HG02884 (cell line): ENCODE measurements at regions not wholly inside any gene's neighbourhood (a gene's known extent, or its start where the extent isn't known, plus 50 kb on each side); places are given as distances from the start of the nearest gene placed in this dataset.

ENCODE experiments used
- ATAC-seq: cut with Tn5 transposase; IDR thresholded peaks from one replicate; pipeline ENCODE4 v1.9.1; 2021; ENCODE audit warnings: mild to moderate bottlenecking, moderate library complexity; ENCODE audit not compliant: unreplicated experiment

DNA sequence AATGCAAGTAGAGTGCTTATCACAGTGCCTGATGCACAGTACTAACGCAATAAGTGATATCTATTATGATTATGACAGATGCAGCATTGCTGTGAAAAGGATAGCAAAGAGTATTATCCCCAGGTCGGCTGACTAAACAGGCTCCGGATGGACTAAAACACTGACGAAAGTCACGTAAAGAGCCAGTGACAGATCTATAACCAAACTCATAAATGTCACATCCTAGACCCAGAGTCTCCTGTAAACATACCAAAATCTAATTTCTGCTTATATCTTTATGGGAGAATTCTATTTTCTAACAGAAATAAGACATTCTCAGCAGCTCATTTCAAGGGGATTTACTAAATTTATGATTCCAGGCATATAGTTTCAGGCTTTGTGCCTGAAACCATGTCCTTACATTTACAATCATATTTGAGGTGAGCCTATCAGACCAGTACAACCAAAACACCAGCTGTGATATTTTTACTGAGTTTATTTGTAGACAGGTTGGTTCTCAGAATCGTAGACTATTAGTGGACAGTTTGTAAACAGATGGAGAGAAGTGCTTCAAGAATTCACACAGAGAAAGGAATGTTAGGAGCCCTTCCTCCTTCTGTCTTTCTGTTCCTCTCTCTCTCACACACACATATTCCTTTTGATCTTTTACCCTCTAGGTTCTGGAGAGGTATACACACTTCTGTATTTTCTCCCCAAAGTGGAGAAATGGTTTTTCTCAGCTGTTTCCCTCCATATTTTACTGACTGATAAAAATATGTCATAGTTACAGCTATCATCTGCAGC is 52.4 kb upstream of the WDR26 start:
- ATAC-seq = no peak

DNA sequence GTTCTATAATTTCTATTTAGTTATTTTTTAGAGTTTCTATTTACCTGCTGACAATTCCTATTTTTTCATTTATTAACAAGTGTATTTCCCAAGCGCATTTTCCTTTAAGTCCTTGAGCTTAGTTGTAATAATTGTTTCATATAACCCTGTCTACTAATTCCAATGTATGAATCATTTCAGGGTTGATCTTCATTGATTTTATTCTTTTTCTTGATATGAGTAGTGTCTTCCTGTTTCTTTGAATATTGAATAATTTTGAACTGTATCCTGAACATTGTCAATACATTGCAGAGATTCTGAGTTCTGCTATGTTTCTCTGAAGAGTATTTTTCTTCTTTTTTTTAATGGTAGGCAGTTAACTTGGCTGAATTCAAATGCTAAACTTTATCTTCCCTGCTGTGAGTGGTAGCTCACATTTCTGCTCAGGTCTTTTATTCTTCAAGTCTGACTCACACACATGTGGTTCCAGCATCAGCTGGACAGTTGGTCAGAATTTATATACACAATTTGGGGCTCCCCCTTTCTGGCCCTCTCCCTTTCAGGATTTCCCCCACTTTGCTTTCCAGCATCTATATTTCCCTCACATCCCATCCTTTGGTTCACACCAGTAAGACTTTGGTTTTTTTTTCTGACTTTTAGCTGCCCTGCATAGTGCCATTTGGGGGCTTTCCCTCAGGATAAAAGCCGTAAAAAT is 54.4 kb upstream of the WDR26 start:
- ATAC-seq = peak; percentile 48

DNA sequence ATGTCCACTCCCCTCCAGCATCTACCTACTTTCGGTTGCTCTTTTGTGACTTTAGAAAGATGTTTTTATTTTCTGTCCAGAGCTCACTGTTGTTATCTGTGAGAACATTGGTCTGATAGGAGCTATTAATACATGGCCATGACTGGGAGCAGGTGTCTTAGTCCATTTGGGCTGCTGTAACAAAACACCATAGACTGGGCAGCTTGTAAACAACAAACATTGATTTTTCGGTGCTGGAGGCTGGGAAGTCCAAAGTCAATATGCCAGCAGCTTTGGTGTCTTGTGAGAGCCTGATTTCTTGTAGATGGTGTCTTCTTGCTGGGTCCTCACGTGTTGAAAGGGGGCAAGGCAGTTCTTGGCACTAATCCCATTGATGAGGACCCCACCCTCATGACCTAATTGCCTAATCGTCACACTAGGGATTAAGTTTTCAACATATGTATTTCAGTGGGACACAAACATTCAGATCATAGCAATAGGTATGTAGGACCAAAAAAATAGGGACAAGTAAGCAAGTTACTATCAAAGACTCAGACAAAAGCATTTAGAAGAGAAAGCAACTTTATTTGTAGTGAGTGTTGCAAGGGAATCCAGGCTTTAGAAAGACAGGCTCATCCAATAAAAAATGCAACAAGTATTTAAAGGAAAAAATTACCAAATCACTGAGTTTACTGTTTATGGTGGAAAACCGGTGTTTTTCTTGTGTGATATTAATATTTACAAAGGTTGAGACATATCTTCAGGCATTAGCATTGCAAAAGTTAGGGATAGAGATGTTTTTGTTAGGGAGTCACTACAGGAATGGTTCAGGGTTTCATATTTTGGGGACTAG is 55.2 kb upstream of the WDR26 start:
- ATAC-seq = no peak

GRCh38 chr1:224490549-224491537 is 56.2 kb upstream of the WDR26 start:
- no peak for ATAC-seq

DNA sequence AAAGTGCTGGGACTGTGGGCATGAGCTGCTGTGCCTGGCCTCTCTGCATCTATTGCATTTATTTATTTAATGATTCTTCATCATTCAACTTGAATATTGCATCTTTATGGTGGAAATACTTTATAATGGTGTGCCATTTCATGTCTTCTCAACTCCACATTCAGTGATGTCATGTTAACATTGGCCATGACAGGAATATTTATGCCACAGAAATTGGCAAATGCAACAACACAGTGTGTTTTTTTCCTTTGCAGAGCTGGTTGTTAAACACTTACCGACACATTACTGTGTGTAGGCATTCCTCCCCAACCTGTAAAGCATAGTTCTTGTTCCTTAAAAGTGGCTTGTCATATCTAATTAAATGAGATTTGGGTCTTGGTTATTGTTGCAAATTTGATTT is 57.4 kb upstream of the WDR26 start:
- no peak for ATAC-seq

DNA sequence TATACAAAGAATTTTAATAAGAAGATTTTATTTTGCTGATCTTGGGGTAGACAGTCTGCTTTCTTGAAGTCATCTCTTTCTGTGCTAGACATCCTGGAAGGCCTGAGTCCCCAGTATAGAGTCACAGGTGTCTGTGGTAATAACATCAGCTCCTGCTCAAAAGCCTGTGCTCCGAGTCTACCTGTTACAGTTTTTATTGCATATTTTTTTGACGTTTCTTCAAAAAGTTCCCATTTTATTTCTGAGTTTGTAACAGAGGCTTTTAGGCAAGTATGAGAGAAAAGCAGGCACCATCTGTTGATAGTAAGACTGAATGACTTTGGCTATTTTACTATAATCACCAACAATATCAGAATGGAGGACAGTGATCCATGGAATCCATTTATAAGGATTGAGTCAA is 58.0 kb upstream of the WDR26 start:
- no peak for ATAC-seq

- no peak for ATAC-seq
These were observed 58.7 kb upstream of the WDR26 start for GRCh38 chr1:224493269-224493668.

GRCh38 chr1:224494343-224494742 is 59.7 kb upstream of the WDR26 start:
- ATAC-seq = no peak

DNA sequence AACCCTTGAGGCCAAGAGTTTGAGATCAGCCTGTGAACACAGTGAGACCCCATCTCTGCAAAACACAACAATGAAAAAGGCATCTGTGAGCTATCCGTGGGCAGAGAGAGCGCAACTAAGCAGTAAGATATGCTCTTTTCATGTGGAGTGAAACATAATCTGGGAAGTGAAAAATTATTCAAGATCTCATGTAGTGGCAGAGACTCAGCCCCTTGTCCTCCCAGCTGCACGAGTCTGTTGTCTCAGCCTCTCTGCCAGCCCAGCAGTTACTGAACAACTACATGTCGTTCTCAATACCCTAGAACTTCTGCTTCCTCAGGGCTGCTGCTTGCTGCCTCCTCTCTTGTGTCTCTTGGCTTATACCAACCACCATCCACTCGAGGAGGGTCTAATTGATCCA is 61.3 kb upstream of the WDR26 start:
- no peak for ATAC-seq

DNA sequence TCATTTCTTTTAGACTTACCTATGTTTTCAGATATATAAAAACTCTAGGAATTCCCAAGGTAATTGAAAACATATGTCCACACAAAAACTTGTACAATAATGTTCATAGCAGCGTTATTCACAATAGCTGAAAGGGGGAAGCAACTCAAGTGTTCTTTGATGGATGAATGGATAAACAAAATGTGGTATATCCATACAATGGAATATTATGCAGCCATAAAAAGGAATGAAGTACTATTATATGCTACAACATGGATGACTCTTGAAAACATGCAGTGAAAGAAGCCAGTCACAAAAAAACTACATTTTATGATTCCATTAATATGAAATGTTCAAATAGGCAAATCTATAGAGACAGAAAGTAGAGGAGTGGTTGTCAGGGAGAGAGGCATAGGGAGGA is 62.2 kb upstream of the WDR26 start:
- ATAC-seq = no peak

DNA sequence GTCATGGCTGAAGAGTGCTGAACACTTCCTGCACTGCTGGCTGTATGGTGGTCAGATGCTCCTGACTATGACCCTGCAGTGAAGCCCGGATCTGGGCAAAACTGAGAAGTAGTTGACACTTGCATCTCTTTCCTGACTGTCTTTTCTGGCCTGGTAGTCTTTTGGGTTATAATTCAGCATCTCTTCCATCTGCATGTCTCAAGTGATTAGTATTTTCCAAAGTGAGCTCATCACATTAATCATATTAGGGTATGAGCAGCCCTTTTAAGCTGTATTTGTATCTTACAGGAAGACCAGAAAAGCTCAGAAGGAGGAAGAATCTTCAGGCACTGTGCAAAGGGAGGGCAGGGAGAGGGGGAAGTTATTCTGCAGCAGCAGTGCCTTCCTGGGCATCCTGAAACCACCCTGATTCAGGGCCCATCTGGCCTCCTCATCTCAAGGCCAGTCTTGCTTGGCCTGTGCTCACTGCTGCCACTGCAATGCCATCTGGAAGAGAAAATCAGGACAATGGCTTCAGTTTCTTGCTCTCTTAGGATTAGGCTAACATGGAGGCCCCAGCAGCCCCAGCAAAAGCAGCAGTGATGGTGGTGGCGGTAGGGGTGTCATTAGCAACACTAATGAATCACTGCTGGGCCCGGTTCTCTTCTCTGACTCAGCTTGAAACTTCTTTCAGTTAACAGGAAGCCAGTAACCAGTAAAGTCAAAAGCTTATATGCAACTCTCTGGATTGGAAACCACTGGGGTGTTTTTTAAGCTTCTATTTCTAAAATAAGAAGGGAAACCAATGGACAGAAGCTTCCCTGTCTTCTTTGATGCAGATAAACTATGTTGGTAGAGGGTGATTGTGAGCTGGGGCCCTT is 63.3 kb upstream of the WDR26 start:
- peak; percentile 97 for ATAC-seq

DNA sequence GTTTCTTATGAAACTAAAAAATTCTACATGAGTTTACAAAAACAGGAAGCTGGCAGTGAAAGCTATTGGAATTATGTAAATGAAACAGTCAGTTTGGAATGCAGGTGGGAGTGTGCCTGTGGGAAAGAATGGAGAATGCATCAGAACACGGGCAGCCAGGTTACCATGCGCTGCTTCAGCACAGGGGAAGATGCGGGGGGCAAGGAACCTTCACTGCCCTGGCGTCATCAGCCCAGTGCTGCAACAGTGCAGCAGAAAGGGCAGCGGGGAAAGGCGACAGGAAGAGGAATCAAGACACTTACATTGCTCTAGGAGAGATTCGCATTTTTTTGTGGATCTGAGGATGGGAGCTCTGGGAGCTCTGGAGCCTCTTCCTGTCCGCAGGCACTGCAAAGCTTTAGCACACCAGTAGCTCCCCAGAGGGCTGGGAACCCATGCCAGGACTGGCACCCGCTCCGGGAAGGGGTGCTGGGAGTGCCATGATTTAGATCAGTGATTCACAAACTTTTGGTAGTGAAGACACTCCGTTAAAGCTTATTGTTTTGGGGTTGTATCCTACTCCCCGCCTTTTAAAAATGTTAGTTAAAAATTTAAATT is 64.1 kb upstream of the WDR26 start:
- peak; percentile 6 for ATAC-seq

DNA sequence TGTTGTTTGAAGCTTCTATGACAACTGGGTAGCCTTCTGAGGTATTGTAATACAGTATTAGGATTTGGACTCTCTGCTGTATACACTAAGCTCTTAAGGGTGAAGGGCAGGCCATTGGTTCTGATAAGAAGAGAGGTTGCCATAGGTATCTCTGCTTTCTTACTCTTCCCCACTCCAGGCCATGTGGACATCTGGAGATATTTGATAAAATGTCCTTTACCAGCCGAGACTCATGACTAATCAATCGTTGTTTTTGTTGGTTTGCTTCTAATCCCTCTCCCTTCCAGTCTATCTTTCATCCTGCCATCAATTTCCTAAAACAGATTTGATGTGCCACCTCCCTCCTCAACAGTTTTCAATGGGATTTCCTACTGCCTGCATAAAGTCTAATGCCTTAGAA is 64.6 kb upstream of the WDR26 start:
- ATAC-seq = no peak

DNA sequence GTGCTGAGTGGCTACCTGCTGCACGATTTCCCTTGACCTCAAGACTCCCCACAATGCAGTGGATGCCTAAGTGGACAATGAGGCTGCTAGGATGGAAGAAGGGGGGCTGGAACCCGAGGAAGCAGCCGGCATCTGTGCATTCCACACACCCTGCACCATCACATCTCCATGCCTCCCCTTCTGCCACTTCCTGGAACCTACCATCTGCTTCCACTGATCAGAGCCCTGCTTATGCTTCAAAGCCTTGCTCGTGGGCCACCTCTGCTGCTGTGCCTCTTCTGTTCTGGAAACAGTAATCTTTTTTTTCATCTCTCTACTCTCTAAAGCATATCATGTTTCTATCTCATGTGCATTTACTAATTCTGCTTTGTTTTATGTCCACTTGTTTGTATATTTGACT is 66.2 kb upstream of the WDR26 start:
- no peak for ATAC-seq

DNA sequence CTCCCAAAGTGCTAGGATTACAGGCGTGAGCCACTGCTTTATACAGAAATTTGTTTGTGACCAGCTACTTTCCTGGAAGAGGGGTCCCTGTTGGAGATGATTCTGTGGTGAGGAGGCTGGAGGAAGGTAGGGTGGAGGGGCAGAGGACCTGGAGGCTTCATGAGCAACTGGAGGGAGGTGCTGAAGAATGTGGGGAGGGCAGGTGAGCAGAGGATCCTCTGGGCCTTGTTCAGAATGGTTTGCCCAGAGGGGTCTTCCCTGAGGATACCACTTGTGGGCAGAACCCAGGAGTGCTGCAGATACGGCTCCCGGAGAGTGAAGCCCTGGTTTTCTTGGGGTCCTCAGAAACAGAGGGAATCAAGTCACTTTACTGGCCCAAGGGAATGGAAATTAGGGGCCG is 67.2 kb upstream of the WDR26 start:
- no peak for ATAC-seq

DNA sequence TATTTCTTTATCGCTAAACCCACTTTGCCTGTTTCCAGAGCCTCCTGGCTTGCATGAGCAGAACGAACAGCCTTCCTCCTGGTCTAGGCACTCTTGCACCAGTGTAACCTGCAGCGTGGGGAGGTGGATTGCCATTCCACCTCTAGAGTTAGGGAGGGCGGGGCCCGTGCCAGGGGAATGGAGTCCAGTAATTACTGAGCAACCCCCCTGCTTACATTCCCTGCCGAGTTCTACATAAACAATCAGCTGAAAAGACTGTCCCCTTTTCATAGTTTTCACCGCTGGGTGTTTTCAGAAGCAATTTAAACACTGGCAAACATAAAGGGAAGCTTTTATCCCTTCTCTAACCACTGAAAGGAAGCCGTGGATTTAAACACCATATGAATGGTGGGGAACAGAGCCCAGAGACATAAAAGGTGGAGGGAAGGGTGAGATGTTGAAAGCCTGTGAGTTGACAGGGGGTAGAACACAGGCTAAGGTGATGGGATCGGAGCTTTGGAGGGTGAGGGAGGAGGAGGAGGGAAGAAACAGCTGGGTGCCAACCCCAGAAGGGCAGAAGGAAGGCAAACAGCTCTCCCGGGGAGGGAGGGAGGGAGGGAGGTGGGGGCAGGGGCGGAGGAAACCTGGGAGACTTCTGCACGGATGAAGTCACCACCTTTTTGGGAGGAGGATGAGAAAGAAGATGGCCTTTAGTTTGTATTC is 68.0 kb upstream of the WDR26 start:
- ATAC-seq = no peak

DNA sequence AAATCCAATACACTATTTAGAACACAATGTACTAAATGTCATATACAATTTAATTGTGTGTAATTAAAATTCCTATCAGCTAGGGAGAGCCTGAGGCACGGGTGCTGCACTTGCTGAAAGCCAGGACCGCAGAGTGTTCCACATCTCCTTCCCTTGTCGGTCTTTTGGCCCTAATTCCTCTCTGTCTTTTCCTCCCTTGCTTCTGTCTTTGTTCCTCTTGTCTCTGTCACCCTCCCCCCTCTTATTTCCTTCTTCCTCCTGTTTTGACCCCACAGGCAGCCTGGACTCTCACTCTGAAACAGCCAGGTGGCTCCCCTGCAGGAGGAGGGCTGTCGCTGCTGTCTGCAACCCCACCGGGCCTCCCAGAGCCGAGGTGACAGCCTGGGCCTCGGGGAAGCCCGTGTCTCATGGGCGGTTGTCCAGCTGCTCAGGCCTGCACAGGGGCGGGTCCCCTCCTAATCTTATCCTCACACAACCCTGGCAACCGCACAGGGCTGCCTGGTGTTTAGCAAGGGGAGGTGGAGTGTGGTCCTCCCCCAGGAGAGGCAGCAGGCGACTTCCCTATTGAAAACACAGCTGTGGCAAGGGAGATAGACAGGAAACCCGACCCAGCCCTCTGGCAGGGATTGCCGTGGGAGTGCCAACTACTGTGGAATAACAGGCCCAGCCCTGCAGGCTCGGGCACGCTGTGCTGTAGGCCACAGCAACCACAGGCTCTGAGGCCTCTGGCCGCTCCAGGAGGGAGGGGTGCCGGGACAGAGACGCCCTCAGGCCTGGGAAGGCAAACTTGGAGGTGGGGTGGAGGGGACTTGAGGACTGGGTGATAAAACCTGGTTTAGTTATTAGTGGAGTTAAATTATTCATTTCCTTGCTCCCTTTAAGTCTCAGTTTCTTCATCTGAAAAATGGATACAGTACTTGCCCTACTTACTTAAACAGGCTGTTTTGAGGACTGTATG is 68.8 kb upstream of the WDR26 start:
- peak; percentile 89 for ATAC-seq
